AG04450 (cell line): ENCODE measurements at regions not wholly inside any gene's neighbourhood (a gene's known extent, or its start where the extent isn't known, plus 50 kb on each side); places are given as distances from the start of the nearest gene placed in this dataset.

ENCODE experiments used
- CTCF ChIA-PET: fragments of 300-600, 350-600 bp; formaldehyde crosslinking; extraction: SDS; loops from one replicate; lab custom pipeline; 2022; ENCODE audit warnings: antibody characterized with exemption, inconsistent platforms; lab: Charles Lee
- POLR2A ChIA-PET: fragments of 350-600 bp; formaldehyde crosslinking; extraction: SDS; loops from one replicate; lab custom pipeline; 2021; ENCODE audit warnings: antibody characterized with exemption, inconsistent platforms; lab: Yijun Ruan, JAX
- DNase-seq: peaks from one replicate; pipeline ENCODE4 v3.0.0-alpha.2; 2011; ENCODE audit warnings: low read depth, low spot score
- H3K27ac ChIP-seq: one replicate; pipeline ENCODE4 v1.5.1; 2012; ENCODE audit warnings: low read depth, low read length, control low read depth
- H3K27me3 ChIP-seq: one replicate; pipeline ENCODE4 v1.6.0; 2012; ENCODE audit warnings: low read length; ENCODE audit not compliant: control insufficient read depth, insufficient read depth
- H3K4me3 ChIP-seq: 2 replicates; pipeline ENCODE4 v1.5.1; 2011; ENCODE audit warnings: mild to moderate bottlenecking, low read depth, low read length, control low read depth
- H3K9me3 ChIP-seq: 2 replicates; pipeline ENCODE4 v1.5.1; 2012; ENCODE audit warnings: low read length; ENCODE audit not compliant: control insufficient read depth, insufficient read depth
- CTCF ChIP-seq: IDR thresholded peaks from 2 replicates; pipeline ENCODE4 v1.5.1; 2011; ENCODE audit warnings: low read depth, low read length, control low read depth, inconsistent platforms

- CTCF ChIA-PET: interaction anchor here (1.0 to 3.0 kb wide), 2 partner anchors 34 to 81 kb away, joined by 3 to 8 read pairs; no protein-coding TSS in a partner anchor
- POLR2A ChIA-PET: no interaction called here
- no peak overlapping the region for H3K4me3 ChIP-seq
- H3K27me3 ChIP-seq: peaks cover 19% of the 10 kb centered on the region
- H3K27ac ChIP-seq: no peak overlapping the region
- no peaks in the 10 kb centered on the region; the same call in 1 of the 2 replicates for H3K9me3 ChIP-seq
- no peak for DNase-seq
- no peak for TF ChIP-seq CTCF
Measured at GRCh38 chr10:3009341-3009740, 58.0 kb upstream of the PFKP start.

GRCh38 chr10:3008518-3009195, 58.7 kb upstream of the PFKP start:
- ChIA-PET CTCF (interaction anchor here (3.0 kb wide), 1 partner anchor 80 kb away, joined by 8 read pairs; no protein-coding TSS in a partner anchor), POLR2A (no interaction called here)
- H3K4me3 ChIP-seq: no peak overlapping the region
- H3K9me3 ChIP-seq: no peaks in the 10 kb centered on the region; the same call in 1 of the 2 replicates
- no peak for TF ChIP-seq CTCF
- H3K27me3 ChIP-seq: peaks cover 17% of the 10 kb centered on the region
- H3K27ac ChIP-seq: no peak overlapping the region
- no peak for DNase-seq

GRCh38 chr10:3006607-3007006, 60.7 kb upstream of the PFKP start:
- Histone ChIP-seq H3K9me3 (no peaks in the 10 kb centered on the region), H3K27ac (no peak overlapping the region), H3K27me3 (peaks cover 17% of the 10 kb centered on the region), H3K4me3 (no peak overlapping the region)
- TF ChIP-seq CTCF: no peak
- DNase-seq: no peak
- ChIA-PET CTCF (interaction anchor here (0.6 kb wide), 1 partner anchor 29 kb away, joined by 5 read pairs; no protein-coding TSS in a partner anchor), POLR2A (no interaction called here)

GRCh38 chr10:3006093-3006492, 61.3 kb upstream of the PFKP start:
- no peak for DNase-seq
- Histone ChIP-seq H3K27me3 (peaks cover 17% of the 10 kb centered on the region), H3K9me3 (no peaks in the 10 kb centered on the region), H3K27ac (no peak overlapping the region), H3K4me3 (no peak overlapping the region)
- no peak for TF ChIP-seq CTCF
- ChIA-PET POLR2A (no interaction called here), CTCF (no interaction called here)

GRCh38 chr10:3002304-3002703, 65.0 kb upstream of the PFKP start:
- H3K27ac ChIP-seq: no peak overlapping the region
- ChIA-PET POLR2A (no interaction called here), CTCF (no interaction called here)
- H3K9me3 ChIP-seq: no peaks in the 10 kb centered on the region; the same call in 1 of the 2 replicates
- no peak for TF ChIP-seq CTCF
- DNase-seq: no peak
- peaks cover 7% of the 10 kb centered on the region for H3K27me3 ChIP-seq
- no peak overlapping the region for H3K4me3 ChIP-seq
